OCI-LY7 (cell line): ENCODE measurements at regions not wholly inside any gene's neighbourhood (a gene's known extent, or its start where the extent isn't known, plus 50 kb on each side); places are given as distances from the start of the nearest gene placed in this dataset.

Experiments
- BruUV-seq: library from RNA; stranded (reverse); fragments of 400-500 nt; replicated peaks from 2 replicates; lab custom pipeline; 2021; lab: Mats Ljungman, UMichigan
- CTCF ChIA-PET: fragments of 300-600 bp; sonication (Branson Sonifier 250); formaldehyde crosslinking; loops from one replicate; lab custom pipeline; 2022; ENCODE audit warnings: antibody characterized with exemption; ENCODE audit not compliant: unreplicated experiment; lab: Charles Lee
- POLR2A ChIA-PET: fragments of 300-600 bp; sonication (Branson Sonifier 250); formaldehyde crosslinking; loops from one replicate; lab custom pipeline; 2022; ENCODE audit warnings: antibody characterized with exemption; lab: Charles Lee
- DNase-seq: peaks from one replicate; pipeline ENCODE4 v3.0.0-alpha.2; 2015; ENCODE audit warnings: low spot score
- H2AFZ ChIP-seq: fragments of 200-600 bp; sonication (generic), shearing (Covaris generic); 2 replicates; pipeline ENCODE4 v1.6.1; 2014; ENCODE audit warnings: mild to moderate bottlenecking, antibody characterized with exemption, low read length, moderate library complexity
- H3K27ac ChIP-seq: fragments of 200-600 bp; sonication (generic); 2 replicates; pipeline ENCODE4 v1.5.1; 2014; ENCODE audit warnings: mixed run types, low read depth, mild to moderate bottlenecking, moderate library complexity, low read length, inconsistent platforms; ENCODE audit not compliant: poor library complexity, severe bottlenecking
- H3K36me3 ChIP-seq: fragments of 200-600 bp; sonication (generic); 2 replicates; pipeline ENCODE4 v1.6.1; 2014; ENCODE audit warnings: mild to moderate bottlenecking, antibody characterized with exemption, low read length, moderate library complexity, mixed read lengths; ENCODE audit not compliant: insufficient read depth
- H3K4me1 ChIP-seq: fragments of 200-600 bp; sonication (generic); 2 replicates; pipeline ENCODE4 v1.5.1; 2014; ENCODE audit warnings: mild to moderate bottlenecking, low read length; ENCODE audit not compliant: insufficient read depth, poor library complexity, severe bottlenecking
- H3K4me2 ChIP-seq: fragments of 200-600 bp; sonication (generic); 2 replicates; pipeline ENCODE4 v1.6.1; 2014; ENCODE audit warnings: mild to moderate bottlenecking, low read length
- H3K4me3 ChIP-seq: fragments of 200-600 bp; sonication (generic); 2 replicates; pipeline ENCODE4 v1.5.1; 2014; ENCODE audit warnings: mild to moderate bottlenecking, low read depth, low read length; ENCODE audit not compliant: poor library complexity, severe bottlenecking
- H3K79me2 ChIP-seq: fragments of 200-600 bp; sonication (generic); 2 replicates; pipeline ENCODE4 v1.6.1; 2016; ENCODE audit warnings: low read depth, mild to moderate bottlenecking, low read length, moderate library complexity, mixed read lengths; ENCODE audit not compliant: insufficient read depth
- H3K9me2 ChIP-seq: fragments of 200-600 bp; sonication (generic); 2 replicates; pipeline ENCODE4 v1.6.1; 2016; ENCODE audit warnings: mild to moderate bottlenecking, low read length, mixed read lengths; ENCODE audit not compliant: insufficient read depth
- H3K9me3 ChIP-seq: fragments of 200-600 bp; sonication (generic); 2 replicates; pipeline ENCODE4 v1.6.1; 2014; ENCODE audit warnings: mild to moderate bottlenecking, mixed run types, low read length, mixed read lengths
- H4K20me1 ChIP-seq: fragments of 200-600 bp; sonication (generic); 2 replicates; pipeline ENCODE4 v1.6.1; 2014; ENCODE audit warnings: mild to moderate bottlenecking, antibody characterized with exemption, low read length, moderate library complexity, mixed read lengths; ENCODE audit not compliant: insufficient read depth
- CTCF ChIP-seq: fragments of 200-600 bp; sonication (generic); conservative IDR thresholded peaks from 2 replicates; pipeline ENCODE4 v1.5.1; 2014; ENCODE audit warnings: mild to moderate bottlenecking, antibody characterized with exemption, low read length, moderate library complexity, mixed read lengths
- EZH2phosphoT487 ChIP-seq: fragments of 200-600 bp; sonication (generic); IDR thresholded peaks from 2 replicates; pipeline ENCODE4 v1.6.1; 2018; ENCODE audit warnings: low read depth, borderline replicate concordance, mild to moderate bottlenecking, mixed run types, antibody characterized with exemption, low read length, moderate library complexity, mixed read lengths
- intact Hi-C: fragments of 100-400 bp; cut with micrococcal nuclease; formaldehyde crosslinking; loops from one replicate; pipeline ENCODE4 v1.10.0; 2022; ENCODE audit not compliant: unreplicated experiment

GRCh38 chr5:113770648-113771047, 257.2 kb downstream of the YTHDC2 start:
- Histone ChIP-seq H3K27ac (no peak overlapping the region), H3K9me2 (no peaks in the 10 kb centered on the region), H4K20me1 (no peaks in the 10 kb centered on the region), H3K79me2 (no peaks in the 10 kb centered on the region), H3K4me2 (no peak overlapping the region), H3K9me3 (no peaks in the 10 kb centered on the region), H3K4me1 (no peaks in the 10 kb centered on the region), H3K36me3 (no peaks in the 10 kb centered on the region), H3K4me3 (no peak overlapping the region), H2AFZ (no peak overlapping the region)
- no TSS peak for BruUV-seq
- intact Hi-C loops: no loop called here
- TF ChIP-seq EZH2phosphoT487 (no peak), CTCF (no peak)
- ChIA-PET CTCF (no interaction called here), POLR2A (no interaction called here)
- no peak for DNase-seq

GRCh38 chr5:113771483-113771882, 258.0 kb downstream of the YTHDC2 start:
- Histone ChIP-seq H3K4me1 (no peaks in the 10 kb centered on the region), H3K79me2 (no peaks in the 10 kb centered on the region), H3K27ac (no peak overlapping the region), H3K4me2 (no peak overlapping the region), H3K9me3 (no peaks in the 10 kb centered on the region), H4K20me1 (no peaks in the 10 kb centered on the region), H3K4me3 (no peak overlapping the region), H2AFZ (no peak overlapping the region), H3K9me2 (no peaks in the 10 kb centered on the region), H3K36me3 (no peaks in the 10 kb centered on the region)
- TF ChIP-seq CTCF (no peak), EZH2phosphoT487 (no peak)
- POLR2A ChIA-PET: no interaction called here
- intact Hi-C loops: no loop called here
- CTCF ChIA-PET: no interaction called here
- BruUV-seq: no TSS peak
- no peak for DNase-seq

GRCh38 chr5:113776168-113776567, 262.7 kb downstream of the YTHDC2 start:
- no peaks in the 10 kb centered on the region for H3K4me1 ChIP-seq
- H3K36me3 ChIP-seq: no peaks in the 10 kb centered on the region
- TF ChIP-seq CTCF (no peak), EZH2phosphoT487 (no peak)
- no peaks in the 10 kb centered on the region for H3K79me2 ChIP-seq
- H3K9me3 ChIP-seq: no peaks in the 10 kb centered on the region
- H3K4me3 ChIP-seq: no peak overlapping the region
- no peak overlapping the region for H3K27ac ChIP-seq
- intact Hi-C loops: no loop called here
- no peak overlapping the region for H3K4me2 ChIP-seq
- H3K9me2 ChIP-seq: no peaks in the 10 kb centered on the region
- DNase-seq: no peak
- no peaks in the 10 kb centered on the region for H4K20me1 ChIP-seq
- CTCF ChIA-PET: no interaction called here
- no peak overlapping the region for H2AFZ ChIP-seq
- POLR2A ChIA-PET: no interaction called here
- BruUV-seq: no TSS peak
